Endothelial cell of umbilical vein (primary cell): ENCODE measurements at regions not wholly inside any gene's neighbourhood (a gene's known extent, or its start where the extent isn't known, plus 50 kb on each side); places are given as distances from the start of the nearest gene placed in this dataset.

ENCODE experiments used
- EZH2 ChIP-seq: IDR thresholded peaks from 2 replicates; pipeline ENCODE4 v1.6.1; 2012; ENCODE audit warnings: borderline replicate concordance, low read depth, mild to moderate bottlenecking, moderate library complexity, low read length, inconsistent platforms; ENCODE audit not compliant: severe bottlenecking
- FOS ChIP-seq: IDR thresholded peaks from 2 replicates; pipeline ENCODE4 v1.6.1; 2011; ENCODE audit warnings: mild to moderate bottlenecking, low read length, moderate library complexity, borderline replicate concordance; ENCODE audit not compliant: insufficient read depth
- POLR2A ChIP-seq: IDR thresholded peaks from 2 replicates; pipeline ENCODE4 v1.6.1; 2012; ENCODE audit warnings: low read depth, mild to moderate bottlenecking, control low read depth, low read length
- POLR2AphosphoS5 ChIP-seq: IDR thresholded peaks from 2 replicates; pipeline ENCODE4 v1.6.1; 2012; ENCODE audit warnings: low read depth, mild to moderate bottlenecking, control low read depth, low read length, moderate library complexity; ENCODE audit not compliant: insufficient read depth
- TF ChIP-seq, protein P1 (sequence below), 2 donors: IDR thresholded peaks; 1 replicate in 1 of 2; 2 replicates in 1 of 2; pipeline ENCODE4 v1.5.1; 2011; ENCODE audit warnings: low read length in 2 of 2, mild to moderate bottlenecking in 2 of 2, moderate library complexity in 2 of 2, control low read depth in 1 of 2, inconsistent platforms in 1 of 2, low read depth in 1 of 2; ENCODE audit not compliant: insufficient read depth in 1 of 2; ENCODE audit errors: extremely low read depth in 1 of 2
- TF ChIP-seq, protein P2 (sequence below): IDR thresholded peaks from 2 replicates; pipeline ENCODE4 v1.6.1; 2011; ENCODE audit not compliant: insufficient read depth, insufficient read length

DNA sequence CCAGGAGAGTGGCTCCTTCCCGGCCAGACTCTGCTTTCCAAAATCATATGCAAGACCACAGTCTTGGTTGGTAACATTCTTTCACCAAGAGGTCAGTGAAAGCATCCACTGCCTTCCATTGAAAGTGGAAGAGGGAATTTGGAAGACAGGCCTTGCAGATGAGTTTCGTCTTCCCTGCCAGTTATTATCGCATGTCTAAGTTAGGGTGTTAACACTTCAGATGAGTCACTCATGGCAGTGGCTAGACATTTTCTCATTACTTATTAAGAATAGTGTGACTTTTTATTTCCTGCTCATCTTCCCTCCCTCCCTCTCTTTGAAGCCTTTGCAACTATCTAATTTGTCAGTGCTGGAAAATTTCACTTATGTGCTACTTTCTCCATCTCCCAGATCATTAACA lies 102.9 kb upstream of the EPB41L3 start:
- TF ChIP-seq FOS (no peak), POLR2A (no peak), POLR2AphosphoS5 (no peak), EZH2 (no peak)
- TF ChIP-seq, protein P1, sequence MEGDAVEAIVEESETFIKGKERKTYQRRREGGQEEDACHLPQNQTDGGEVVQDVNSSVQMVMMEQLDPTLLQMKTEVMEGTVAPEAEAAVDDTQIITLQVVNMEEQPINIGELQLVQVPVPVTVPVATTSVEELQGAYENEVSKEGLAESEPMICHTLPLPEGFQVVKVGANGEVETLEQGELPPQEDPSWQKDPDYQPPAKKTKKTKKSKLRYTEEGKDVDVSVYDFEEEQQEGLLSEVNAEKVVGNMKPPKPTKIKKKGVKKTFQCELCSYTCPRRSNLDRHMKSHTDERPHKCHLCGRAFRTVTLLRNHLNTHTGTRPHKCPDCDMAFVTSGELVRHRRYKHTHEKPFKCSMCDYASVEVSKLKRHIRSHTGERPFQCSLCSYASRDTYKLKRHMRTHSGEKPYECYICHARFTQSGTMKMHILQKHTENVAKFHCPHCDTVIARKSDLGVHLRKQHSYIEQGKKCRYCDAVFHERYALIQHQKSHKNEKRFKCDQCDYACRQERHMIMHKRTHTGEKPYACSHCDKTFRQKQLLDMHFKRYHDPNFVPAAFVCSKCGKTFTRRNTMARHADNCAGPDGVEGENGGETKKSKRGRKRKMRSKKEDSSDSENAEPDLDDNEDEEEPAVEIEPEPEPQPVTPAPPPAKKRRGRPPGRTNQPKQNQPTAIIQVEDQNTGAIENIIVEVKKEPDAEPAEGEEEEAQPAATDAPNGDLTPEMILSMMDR (IDR thresholded peaks at IDR 0.05; ENCODE audit: extremely low read depth in 1 of 2, insufficient read depth in 1 of 2, low read depth in 1 of 2, low read length in 2 of 2): no peak
- TF ChIP-seq, protein P2, sequence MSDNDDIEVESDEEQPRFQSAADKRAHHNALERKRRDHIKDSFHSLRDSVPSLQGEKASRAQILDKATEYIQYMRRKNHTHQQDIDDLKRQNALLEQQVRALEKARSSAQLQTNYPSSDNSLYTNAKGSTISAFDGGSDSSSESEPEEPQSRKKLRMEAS: no peak
